ENCODE measurements at regions not wholly inside any gene's neighbourhood (a gene's known extent, or its start where the extent isn't known, plus 50 kb on each side); places are given as distances from the start of the nearest gene placed in this dataset.

- TF ChIP-seq CTCF (IDR thresholded peaks at IDR 0.05) (no peak), POLR2A (IDR thresholded peaks at IDR 0.05) (no peak)
These were observed 138.9 kb upstream of the CLEC14A start for GRCh38 chr14:38394767-38395166.
